ENCODE measurements at regions not wholly inside any gene's neighbourhood (a gene's known extent, or its start where the extent isn't known, plus 50 kb on each side); places are given as distances from the start of the nearest gene placed in this dataset.
"Not testable (repeated sequence)": the region's sequence is repeated elsewhere in the genome, so short reads cannot be mapped to it uniquely, and the experiment has no call there.

DNA sequence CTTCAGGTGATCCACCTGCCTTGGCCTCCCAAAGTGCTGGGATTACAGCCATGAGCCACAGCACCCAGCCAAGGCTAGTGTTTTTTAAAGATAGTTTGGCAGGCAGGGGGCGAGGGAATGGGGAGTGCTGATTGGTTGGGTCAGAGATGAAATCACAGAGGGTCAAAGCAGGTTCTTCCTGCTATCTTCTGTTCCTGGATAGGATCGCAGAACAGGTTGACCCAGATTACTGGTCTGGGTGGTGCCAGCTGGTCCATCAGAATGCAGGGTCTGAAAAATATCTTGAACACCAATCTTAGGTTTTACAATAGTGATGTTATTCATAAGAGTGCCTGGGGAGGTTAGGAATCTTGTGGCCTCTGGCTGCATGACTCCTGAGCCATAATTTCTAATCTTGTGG is 272.2 kb downstream of the CD83 start:
- DNase-seq (ENCODE audit: low spot score) = not testable (repeated sequence)

DNA sequence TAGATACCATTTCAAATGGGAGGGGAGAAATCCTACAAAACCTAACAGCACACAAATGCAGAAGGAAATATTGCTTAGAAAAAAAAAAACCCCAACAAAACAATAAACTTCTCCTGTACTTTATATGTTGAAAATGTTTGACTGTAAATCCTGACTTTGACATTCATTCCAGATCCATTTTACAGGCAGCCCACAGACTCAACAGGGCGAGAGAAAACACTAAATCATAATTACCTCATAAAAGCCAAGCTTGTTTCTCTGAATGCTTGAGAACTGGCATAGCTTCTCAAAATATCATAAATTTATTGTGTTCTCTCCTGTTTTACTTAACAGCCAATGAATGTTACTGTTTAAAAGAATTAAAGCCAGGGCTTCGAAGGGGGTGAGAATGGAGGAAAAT is 273.2 kb downstream of the CD83 start:
- DNase-seq (ENCODE audit: low spot score) = no peak

DNA sequence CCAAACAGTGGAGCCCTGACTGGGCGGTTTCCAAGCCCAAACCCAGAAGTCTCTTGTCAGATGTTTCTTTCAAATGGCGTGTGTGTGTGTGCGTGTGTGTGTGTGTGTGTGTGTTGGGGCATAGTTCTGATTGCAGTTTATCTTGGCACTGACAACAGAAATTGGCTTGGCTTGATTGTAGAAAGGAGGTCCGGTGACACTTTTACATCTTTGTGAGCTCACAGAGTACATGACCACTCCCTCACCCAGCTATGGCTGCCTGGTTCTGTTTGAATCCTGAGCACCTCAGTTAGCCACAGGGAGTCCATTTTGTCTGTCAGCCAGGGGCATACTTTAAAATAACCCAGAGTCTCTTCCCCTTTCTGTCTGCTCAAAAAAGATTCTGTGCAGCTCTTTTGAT is 276.3 kb downstream of the CD83 start:
- DNase-seq (ENCODE audit: low spot score) = no peak

DNA sequence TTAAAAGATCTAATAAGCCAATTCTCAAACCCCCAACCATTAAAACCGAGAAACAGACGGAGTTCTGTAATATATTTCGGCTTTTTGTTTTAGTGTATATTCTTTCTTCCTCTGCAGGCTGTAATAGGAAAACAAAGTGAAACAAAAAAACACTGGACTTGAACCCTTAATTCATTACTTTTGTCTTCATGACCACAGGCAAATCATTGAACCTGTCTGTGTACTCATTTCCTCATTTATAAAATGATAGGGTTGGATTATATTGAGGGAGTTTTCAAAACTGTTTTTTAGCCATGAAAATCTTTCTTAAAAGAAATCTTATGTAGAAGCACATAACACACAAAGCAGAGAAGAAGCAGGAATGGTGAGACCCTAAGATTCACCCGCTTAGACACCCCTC is 278.8 kb downstream of the CD83 start:
- DNase-seq (ENCODE audit: low spot score) = no peak

DNA sequence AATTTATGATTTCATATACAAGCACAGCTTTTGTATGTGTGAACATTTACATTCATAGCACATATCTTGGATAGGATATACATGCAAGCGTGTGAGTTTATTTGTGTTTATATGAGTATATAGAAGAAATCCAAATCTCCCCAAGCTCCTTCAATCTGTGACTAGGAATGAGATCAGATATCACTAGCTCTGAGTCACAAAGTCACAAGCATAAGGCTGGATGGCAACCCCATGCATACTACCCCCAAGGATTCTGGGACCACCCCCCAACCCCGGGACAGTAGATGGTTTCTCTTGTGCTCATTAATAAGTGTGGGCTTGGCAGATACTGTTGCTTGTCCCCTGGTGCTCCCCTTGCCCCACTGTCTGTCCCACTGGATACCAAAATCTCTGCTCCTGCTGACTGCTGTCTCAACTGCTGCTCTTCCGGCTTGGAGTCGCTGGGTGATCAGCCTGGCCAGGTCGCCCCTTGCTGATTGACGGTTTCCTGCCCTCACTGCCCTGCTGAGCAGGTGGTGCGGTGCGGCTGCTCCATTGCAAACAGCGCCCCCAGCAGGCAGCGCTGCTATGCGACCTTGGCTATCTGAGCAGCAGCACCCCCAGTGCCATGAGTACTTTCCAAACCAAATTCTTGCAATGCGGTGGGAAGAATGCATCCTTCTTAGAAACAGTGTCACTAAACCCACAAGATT is 279.4 kb downstream of the CD83 start:
- no peak for DNase-seq (ENCODE audit: low spot score)

DNA sequence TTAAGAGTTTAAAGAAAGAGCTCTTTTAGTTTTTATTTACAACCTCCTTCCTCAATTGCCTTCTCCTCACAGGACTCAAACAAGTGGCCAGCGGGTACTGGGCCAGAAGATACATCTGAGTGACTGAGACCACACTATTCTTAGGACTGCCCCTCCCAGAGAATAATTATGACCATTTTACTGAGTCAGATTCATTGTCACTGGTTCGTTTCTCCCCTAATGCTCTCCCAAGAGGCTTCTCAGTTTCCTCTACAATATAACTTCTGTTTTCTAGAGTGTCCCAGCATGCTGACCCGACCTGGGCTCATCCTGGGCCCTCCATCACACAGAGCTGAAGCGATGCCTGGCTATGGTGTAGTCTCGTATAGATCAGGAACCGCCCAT is 279.9 kb downstream of the CD83 start:
- DNase-seq (ENCODE audit: low spot score) = no peak

DNA sequence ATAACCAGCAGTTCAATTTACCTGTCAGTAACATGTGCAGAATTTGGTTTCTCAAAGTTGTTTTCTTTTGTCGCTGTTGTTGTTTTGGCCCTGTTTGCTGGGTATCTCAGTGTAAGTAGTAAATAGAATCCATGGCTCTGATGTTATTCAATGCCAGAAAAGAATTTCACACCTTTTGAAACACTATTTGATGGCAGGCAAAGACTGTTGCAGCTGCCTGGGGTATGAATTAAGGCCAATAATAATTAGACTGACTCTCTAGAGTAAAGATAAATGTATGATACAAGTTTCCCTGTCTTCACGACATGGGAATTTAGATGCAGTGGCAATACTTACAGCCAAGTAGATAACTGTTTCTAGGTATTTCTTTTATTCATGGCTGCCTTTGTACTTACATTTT is 281.4 kb downstream of the CD83 start:
- DNase-seq (ENCODE audit: low spot score) = no peak

DNA sequence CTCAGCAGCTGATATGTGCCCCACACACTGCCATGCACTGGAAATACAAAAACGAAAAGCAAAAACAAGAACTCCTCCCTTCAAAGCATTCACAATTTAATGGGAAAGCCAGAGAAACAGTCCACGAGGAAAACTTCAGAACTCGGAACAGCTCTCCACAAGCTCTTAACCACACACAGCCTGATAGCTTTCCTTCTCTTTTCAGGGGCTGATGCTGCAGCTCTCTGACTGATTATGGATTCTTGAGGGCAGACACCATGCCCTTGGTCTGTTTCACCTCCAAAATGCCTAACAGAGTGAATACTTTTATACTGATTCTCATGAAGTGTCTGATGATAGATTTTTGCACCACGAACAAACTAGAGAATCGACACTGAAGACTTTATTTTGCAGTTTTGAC is 282.1 kb downstream of the CD83 start:
- no peak for DNase-seq (ENCODE audit: low spot score)

DNA sequence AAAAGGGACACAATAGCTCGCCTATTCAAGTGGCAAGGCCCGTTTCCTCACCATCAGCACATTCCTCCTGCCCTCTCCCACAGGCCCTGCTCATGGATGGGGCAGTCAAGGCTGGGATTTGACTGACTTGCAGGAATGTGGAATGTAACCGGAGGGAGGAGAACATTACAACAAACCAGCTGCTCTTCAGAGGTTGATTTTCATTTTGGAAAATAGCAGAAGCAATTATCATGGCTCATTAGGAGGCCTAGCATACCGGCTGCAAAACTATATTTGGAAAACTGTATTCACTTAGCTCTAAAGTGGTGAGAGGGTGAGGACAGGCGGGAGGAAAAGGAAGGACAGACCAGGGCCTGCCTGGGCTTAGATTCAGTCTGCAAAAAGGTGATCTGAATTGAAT is 283.7 kb downstream of the CD83 start:
- DNase-seq (ENCODE audit: low spot score) = no peak

DNA sequence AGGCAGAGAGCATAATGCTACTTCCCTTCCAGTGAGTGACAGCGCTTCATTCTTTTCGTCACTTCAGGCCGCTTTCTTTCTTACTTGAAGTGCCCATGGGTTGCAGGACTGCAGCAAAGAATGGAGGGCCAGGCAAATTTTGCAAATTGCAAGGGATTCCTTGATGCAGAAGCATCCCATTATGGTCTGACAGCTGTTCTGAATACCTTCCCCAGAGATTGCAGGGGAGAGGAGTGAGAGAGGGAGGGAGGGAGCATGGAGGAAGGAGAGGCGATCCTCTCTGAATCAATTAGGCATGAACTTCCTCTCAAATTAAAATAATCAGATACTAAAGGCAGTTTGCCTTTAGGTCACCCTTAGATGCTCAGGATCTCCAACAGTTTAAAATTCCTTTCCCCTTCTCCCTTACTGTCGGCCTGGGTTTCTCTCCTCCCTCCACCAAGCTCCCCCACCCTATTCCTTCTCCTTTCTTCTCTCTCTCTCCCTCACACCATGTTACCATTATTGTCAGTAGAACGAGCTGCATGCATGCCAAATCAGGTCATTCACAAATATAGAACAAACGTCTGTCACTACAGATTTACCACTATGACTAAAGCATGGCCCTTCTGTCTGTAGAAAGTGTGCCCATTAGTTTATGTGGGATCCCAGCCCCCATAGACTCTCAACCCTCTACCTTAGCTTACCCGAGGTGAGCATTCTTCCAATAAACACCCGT is 289.2 kb downstream of the CD83 start:
- DNase-seq (ENCODE audit: low spot score) = no peak

DNA sequence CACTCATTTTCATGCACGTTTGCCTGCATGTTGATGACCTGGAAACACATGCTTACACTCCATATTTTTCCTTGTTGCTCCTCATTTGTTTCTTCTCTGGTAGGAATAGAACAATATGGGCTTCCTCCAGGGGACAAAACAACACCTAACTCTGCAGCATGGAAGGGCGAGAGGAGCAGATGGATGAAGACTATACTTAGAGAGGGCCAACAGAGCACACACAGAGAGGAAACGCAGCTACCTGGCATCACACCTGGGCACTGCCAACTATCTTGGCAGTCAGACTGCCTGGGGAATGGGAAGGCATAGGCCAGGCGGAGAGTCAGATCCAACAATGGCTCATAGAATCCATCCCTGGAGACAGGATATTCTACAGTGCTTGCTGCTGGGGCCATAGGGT is 290.9 kb downstream of the CD83 start:
- no peak for DNase-seq (ENCODE audit: low spot score)

DNA sequence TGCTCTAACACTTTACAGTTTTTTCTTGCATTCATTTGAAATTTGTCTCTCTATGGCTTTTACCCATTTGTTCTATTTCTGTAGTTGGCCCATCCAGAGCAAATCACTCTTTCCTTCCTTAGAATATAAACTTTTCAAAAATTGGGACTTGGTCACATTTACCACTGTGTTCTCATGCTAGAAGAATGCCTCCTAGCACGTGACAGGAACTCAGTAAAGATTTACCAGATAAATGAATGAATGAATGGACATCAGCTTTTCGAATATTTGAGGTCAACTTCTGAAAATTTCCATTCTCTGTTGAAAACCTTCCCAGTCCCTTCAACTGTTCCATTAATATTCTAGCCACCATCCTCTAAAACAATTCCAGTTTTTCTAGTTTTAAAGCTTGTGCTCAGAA is 294.5 kb downstream of the CD83 start:
- no peak for DNase-seq (ENCODE audit: low spot score)

DNA sequence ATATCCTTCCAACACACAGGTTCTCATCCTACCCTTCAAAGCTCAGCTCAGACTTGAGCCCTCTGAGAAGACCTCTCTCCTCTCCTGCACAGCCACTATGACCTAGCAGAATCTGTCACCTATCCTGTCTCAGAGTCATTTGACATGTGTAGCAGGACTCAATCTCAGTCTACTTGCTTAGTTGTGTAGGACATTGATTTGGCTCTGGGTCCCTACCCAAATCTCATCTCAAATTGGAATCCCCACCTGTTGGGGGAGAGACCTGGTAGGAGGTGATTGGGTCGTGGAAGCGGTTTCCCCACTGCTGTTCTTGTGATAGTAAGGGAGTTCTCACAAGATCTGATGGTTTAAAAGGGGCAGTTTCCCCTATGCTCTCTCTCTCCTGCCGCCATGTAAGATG is 297.9 kb downstream of the CD83 start:
- DNase-seq (ENCODE audit: low spot score) = no peak

DNA sequence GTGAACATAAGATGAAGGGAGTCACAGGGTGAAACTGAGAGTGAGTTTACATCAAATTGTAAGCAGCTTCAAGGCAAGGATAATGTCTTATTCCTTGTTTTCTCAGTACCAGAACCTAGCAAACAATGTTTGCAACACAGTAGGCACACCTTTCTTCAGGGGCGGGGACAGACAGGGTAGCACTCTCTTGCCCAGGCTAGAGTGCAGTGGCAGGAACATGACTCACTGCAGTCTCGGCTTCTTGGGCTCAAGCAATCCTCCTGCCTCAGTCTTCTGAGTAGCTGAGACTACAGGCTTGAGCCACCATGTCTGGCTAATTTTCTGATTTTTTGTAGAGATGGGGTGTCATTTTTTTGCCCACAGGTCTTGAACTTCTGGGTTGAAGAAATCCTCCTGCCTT is 299.8 kb downstream of the CD83 start:
- DNase-seq (ENCODE audit: low spot score) = no peak

DNA sequence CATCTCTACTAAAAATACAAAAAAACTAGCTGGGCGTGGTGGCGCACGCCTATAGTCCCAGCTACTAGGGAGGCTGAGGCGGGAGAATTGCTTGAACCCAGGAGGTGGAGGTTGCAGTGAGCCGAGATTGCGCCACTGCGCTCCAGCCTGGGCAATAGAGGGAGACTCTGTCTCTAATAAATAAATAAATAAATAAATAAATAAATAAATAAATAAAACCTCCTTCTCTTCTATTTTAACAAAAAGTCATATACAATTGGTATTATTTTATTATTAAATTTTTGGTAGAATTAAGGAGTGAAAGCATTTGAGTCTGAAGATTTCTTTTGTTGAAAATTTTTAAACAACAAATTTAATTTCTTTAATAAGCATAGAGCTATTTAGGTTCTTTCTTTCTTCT is 301.7 kb downstream of the CD83 start:
- DNase-seq (ENCODE audit: low spot score) = not testable (repeated sequence)

DNA sequence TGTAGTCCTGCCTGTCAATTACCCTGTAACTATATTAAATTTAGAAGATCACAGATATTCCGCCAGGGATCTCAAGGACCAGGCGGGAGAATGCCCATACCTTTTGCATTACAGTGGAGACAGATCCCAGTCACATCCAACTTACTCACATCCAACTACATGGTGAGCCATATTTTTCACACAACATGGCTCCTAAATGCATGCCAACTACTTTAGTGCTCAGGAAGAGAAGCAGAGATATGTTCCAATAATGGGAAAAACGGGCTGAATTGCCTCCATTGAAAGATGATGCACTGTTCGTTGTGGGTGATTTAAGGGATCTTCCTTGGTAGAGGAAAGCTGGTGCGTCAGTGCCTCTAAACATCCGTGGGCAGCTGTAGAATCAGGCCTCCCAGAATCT is 304.5 kb downstream of the CD83 start:
- DNase-seq (ENCODE audit: low spot score) = peak; percentile 54

DNA sequence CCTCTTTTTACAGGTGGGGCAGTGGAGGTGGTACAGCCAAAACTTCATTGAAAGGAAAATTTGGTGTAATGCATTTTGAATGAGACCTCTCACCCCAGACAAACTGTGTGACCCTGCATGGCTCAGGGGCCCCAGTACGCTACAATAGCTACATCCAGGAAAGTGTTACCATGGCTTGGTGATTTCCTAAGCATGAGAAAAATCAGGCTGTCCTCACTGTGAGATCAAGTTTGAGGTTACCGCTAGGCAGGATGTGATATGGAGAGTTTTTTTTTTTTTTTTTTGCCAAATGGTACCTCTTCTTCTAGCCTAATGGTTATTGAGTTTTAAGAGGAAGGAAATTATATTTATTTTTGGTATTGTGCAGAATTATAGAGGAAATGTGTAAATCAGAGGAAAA is 305.3 kb downstream of the CD83 start:
- DNase-seq (ENCODE audit: low spot score) = no peak

DNA sequence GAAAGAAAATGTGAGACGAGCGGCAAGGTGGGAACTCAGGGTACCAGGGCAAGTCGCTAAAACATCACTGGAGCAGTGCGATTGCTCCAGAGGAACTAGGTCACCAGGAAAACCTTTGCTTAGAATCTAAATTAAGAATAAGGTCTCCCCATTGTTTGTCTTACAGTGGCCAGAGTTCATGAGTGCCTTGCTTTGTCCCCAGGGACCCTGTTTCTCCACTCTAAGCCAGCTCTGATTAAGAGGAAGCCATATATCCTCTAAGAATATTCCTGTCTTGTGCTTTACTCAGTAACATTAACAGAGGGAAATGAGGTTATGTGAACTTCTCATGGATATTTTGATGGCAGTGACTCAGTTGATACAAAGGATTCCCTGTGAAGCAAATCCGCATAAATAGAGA is 305.8 kb downstream of the CD83 start:
- DNase-seq (ENCODE audit: low spot score) = no peak

DNA sequence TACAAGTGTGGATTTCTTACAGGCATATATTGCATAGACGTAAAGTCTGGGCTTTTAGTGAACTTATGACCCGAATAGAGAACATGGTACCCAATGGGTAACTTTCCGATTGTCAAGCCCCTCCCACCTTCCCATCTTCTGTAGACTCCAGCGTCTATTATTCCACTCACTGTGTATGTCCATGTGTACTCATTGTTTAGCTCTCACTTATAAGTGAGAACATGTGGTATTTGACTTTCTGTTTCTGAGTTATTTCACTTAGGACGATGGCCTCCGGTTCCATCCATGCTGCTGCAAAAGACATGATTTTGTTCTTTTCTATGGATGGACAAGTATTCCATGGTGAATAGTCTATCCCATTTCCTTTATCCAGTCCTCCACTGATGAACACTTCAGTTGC is 306.4 kb downstream of the CD83 start:
- no peak for DNase-seq (ENCODE audit: low spot score)

DNA sequence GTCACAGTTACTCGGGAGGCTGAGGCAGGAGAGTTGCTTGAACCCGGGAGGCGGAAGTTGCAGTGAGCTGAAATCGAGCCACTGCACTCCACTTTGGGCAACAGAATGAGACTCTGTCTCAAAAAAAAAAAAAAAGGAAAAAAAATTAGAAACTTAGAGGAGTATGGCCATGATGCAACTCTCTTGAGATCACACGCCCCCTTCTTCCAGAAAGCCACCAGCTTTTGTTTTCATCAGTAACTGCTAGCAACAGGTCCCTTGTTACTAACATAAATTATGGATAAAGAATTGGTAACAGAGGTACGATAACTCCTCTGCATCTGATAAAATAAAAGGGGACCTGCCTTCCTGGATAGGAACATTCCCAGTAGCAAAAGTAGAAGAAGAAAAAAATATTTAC is 308.2 kb downstream of the CD83 start:
- no peak for DNase-seq (ENCODE audit: low spot score)

DNA sequence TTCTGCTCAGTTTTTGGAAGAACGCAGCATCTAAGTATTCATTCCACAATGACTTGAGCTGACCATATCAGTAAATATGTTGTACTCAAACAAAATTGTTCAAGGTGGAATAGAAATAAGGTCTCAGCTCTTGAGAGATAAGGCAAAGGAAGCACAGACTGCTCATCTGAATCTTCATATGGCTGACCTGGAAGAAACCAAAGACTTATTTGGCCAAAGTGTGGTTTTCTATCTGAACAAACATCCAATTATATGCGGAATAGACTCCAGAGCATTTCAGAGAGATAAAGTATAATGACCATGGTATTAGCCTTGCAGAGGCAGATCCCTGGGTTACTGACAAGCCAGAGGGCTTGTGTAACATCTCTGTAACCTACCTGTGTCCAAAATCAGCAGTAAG is 308.7 kb downstream of the CD83 start:
- DNase-seq (ENCODE audit: low spot score) = no peak

DNA sequence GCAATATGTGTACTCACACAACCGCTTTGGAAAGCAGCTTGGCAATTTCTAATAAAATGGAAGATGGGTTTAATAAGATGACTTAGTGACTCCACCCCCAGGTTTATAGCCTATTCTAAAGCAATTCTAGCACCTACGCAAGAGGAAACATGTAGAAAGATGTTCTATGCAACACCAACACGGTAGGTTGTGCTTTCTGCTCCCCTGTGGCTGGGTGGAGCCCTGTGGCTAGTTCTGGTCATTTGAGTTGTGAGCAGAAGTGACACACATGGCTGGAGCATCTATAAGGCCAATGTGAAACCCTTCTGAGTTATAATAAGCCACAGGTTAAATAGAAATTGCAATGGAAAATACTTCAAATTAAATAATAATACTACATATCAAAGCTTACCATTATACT is 310.7 kb downstream of the CD83 start:
- no peak for DNase-seq (ENCODE audit: low spot score)

DNA sequence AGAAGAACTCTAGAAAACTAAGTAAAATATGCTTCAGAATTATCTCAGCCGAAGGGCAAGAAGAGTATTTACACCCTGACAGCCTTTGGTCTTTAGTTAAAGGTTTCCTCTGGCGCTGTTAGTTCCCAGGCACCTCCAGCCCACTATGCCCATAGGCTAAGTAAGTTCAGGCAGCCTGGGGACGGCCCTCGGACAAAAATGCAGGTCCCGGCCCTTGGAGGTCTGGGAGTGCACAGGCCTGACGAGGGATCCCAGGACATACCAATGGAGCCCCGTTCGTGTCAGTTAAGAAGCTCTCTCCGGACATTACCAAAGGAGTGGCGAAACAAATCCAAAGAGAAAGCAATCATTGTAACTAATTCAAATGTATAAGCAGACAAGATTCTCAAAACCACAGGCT is 311.8 kb downstream of the CD83 start:
- DNase-seq (ENCODE audit: low spot score) = no peak

DNA sequence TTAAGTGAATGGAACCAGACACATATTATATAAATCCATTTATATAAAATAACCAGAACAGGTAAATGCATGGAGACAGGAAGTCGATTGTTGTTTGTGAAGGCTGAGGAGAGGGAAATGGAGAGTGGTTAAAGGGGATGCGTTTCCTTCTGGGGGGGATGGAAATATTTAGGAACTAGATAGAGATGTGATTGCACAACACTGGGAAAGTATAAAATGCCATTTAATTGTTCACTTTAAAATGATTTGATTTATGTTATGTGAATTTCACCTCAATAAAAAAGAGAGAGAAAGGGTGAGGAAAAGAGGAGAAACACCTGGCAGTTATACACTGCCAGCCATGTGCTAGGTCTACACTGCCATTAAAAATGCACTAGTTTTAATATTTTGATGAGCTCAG is 312.6 kb downstream of the CD83 start:
- no peak for DNase-seq (ENCODE audit: low spot score)
